Type B pancreatic cell (in vitro differentiated cells): ENCODE measurements at regions not wholly inside any gene's neighbourhood (a gene's known extent, or its start where the extent isn't known, plus 50 kb on each side); places are given as distances from the start of the nearest gene placed in this dataset.

Experiments used
- DNase-seq: peaks from one replicate; pipeline ENCODE4 v3.0.0; 2021; ENCODE audit warnings: mixed read lengths; ENCODE audit not compliant: unreplicated experiment; ENCODE audit errors: extremely low spot score
- H3K27ac Mint-ChIP-seq: 2 replicates; pipeline ENCODE4 v1.8.0; 2021; ENCODE audit warnings: mild to moderate bottlenecking, mixed read lengths
- H3K27me3 Mint-ChIP-seq: 2 replicates; pipeline ENCODE4 v1.8.0; 2021; ENCODE audit warnings: mixed read lengths
- H3K36me3 Mint-ChIP-seq: 2 replicates; pipeline ENCODE4 v1.8.0; 2021; ENCODE audit warnings: mixed read lengths
- H3K4me1 Mint-ChIP-seq: one replicate; pipeline ENCODE4 v1.8.0; 2021; ENCODE audit warnings: mixed read lengths; ENCODE audit not compliant: unreplicated experiment
- H3K4me3 Mint-ChIP-seq: 2 replicates; pipeline ENCODE4 v1.8.0; 2021; ENCODE audit warnings: mild to moderate bottlenecking, mixed read lengths
- H3K9me3 Mint-ChIP-seq: 2 replicates; pipeline ENCODE4 v1.8.0; 2021; ENCODE audit warnings: mixed read lengths
- CTCF ChIP-seq: fragments of 200-600 bp; sonication (generic); conservative IDR thresholded peaks from 2 replicates; pipeline ENCODE4 v1.5.0; 2021; ENCODE audit warnings: antibody characterized with exemption, mild to moderate bottlenecking

DNA sequence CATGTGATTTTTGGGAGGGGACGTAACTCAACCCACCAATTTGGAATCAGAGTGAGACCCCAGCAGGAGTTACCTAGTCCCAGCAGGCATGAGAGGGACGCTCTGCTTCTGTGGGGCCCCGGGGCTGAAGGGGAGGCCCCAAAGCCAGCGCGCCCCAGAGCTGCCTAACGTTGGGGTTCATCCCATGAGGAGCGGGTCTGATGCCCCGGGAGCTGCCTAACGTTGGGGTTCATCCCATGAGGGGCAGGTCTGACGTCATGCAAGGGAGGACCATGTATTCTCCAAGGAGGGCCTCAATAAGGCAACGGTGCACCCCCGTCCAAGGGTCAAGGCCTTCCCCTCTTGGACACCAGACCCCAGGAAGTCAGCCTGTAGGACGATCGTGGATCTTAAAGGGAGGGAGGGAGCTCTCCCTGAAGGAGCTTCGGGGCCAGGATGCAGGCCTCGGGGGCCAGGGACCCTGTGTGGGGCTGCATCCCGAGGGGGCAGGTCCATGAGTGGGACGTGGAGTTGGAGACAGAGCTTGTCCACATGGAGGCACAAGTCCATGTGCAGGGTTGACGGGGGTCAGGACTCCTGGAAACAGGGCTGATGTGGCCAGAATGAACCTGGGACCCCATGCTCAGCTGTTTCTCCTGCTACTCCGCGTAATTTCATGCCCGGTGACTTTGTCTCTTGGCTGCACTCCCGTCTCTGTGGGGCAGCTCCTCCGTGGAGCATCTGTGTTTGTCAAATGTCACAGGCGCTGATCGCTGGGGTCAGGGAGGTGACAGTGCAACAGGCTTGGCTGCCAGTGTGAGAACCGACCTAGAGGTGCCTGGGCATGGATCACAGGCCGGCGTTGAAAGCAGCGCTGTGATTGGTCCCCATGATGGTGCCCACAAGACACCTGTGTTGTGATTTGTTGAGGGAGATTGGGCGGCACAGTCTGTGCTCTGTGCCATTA lies 1029.1 kb downstream of the BRD1 start:
- Mint-ChIP-seq H3K4me1 (peaks cover 6% of the 10 kb centered on the region), H3K9me3 (no peaks in the 10 kb centered on the region), H3K27me3 (peaks cover 3% of the 10 kb centered on the region), H3K27ac (no peak overlapping the region), H3K36me3 (no peaks in the 10 kb centered on the region), H3K4me3 (no peak overlapping the region)
- no peak for TF ChIP-seq CTCF
- no peak for DNase-seq

DNA sequence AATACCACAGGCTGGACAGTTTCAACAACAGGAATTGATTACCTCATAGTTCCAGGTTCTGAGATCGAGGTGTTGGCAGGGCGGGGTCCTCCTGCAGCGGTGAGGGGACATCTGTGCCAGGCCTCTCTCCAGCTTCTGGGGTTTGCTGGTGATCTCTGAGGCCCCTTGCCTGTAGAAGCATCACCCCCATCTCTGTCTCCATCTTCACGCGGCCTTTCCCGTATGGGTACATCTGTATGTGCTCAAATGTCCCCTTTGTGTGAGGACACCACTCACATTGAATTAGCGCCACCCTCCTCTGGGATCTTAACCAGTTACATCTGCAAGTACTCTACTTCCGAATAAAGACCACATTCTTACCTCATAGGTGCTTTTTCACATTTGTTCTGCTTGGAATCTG lies 1029.9 kb downstream of the BRD1 start:
- H3K27me3 Mint-ChIP-seq, result peaks cover under 1% of the 10 kb centered on the region
- peaks cover 6% of the 10 kb centered on the region for H3K4me1 Mint-ChIP-seq
- TF ChIP-seq CTCF, result no peak
- no peak overlapping the region for H3K27ac Mint-ChIP-seq
- no peaks in the 10 kb centered on the region for H3K36me3 Mint-ChIP-seq
- peaks cover 3% of the 10 kb centered on the region for H3K9me3 Mint-ChIP-seq
- DNase-seq, result no peak
- H3K4me3 Mint-ChIP-seq, result no peak overlapping the region

DNA sequence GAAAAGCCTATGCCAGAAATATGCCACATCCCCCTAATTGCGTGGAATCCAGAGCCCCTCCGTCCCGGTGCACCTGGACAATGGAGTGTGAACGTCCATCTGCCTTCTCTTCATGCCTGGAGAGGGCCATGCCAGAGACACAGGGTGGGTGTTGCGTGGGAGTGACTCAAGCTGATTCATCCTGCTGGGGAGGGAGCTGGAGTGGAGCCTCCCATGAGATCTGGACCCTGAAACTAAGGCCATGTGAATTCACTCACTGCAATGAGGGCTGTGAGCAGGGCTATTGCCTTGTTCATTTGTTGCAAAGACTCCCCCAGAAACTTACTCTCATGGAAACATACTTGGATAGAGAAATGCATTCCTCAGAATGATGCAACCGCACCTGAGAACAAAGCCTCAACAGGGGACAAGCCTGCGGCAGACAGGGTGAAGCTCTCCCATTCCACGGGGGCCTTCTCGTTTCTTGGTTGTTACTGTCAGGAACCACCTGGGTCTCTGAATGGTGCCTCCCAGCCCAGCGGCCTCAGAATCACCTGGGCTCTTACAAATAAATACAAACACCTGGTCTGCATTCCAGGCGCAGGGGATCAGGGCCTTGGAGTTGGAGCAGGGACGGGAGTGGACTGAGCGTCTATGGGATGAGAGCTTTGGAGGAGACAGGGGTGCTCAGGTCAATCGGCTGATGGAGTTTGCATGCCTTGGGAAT lies 1031.2 kb downstream of the BRD1 start:
- Mint-ChIP-seq H3K27ac (no peak overlapping the region), H3K9me3 (peaks cover 4% of the 10 kb centered on the region), H3K4me3 (no peak overlapping the region), H3K36me3 (no peaks in the 10 kb centered on the region), H3K27me3 (no peaks in the 10 kb centered on the region), H3K4me1 (peaks cover 6% of the 10 kb centered on the region)
- TF ChIP-seq CTCF, result no peak
- no peak for DNase-seq

- TF ChIP-seq CTCF, result no peak
- Mint-ChIP-seq H3K4me1 (peaks cover 6% of the 10 kb centered on the region), H3K9me3 (peaks cover 4% of the 10 kb centered on the region), H3K36me3 (no peaks in the 10 kb centered on the region), H3K4me3 (no peak overlapping the region), H3K27ac (no peak overlapping the region), H3K27me3 (no peaks in the 10 kb centered on the region)
- no peak for DNase-seq
These were observed 1032.0 kb downstream of the BRD1 start for GRCh38 chr22:48795664-48796063.

GRCh38 chr22:48794906-48795305 lies 1032.8 kb downstream of the BRD1 start:
- Mint-ChIP-seq H3K4me1 (peaks cover 6% of the 10 kb centered on the region), H3K36me3 (no peaks in the 10 kb centered on the region), H3K4me3 (no peak overlapping the region), H3K27me3 (no peaks in the 10 kb centered on the region), H3K9me3 (peaks cover 4% of the 10 kb centered on the region), H3K27ac (no peak overlapping the region)
- no peak for TF ChIP-seq CTCF
- DNase-seq, result no peak
